ENCODE measurements at regions not wholly inside any gene's neighbourhood (a gene's known extent, or its start where the extent isn't known, plus 50 kb on each side); places are given as distances from the start of the nearest gene placed in this dataset.
A peak's percentile ranks its signal among the peaks of the same experiment; 100 is the strongest.

DNA sequence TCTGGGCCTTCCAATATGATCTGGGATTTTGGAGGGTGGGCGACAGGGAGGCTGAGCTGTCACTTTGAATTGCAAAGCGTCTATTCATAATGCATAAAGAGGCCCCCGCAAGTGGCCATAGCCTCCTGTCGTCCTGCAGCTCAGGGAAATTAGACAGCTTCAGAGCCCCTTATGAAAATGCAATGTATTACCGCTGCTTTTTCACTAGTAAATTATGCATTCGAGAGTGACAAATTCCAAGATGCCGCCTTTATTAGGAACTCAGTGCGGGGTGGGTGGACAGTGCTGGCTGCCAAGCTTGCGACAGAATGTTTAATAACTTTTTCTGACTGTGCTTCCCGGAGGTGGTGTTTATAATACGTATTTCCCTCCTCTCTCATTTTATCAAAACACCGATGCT lies 168.5 kb downstream of the DHX35 start:
- DNase-seq (ENCODE audit: low spot score in 2 of 2) (no peak), FAIRE-seq (no peak)

DNA sequence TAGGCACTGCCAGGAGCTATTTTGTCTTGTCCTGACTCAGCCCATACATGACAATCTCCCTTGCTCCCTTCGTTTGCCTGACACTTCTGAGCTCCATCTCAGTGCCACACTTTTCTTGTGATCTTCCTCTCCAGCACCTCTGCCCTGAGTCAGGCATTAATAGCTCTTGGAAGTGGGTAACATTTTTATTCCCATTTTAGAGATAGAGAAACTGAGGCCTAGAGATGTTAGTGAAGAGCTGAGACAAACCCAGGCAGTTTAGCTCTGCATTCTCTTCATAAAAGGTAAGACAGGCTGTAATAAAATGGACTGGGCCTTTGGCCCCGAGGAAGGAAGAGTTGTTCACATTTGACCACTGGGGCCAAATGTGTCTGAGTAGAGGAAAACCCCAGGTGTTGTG lies 167.4 kb downstream of the DHX35 start:
- FAIRE-seq (no peak), DNase-seq (ENCODE audit: low spot score in 2 of 2) (no peak)

DNA sequence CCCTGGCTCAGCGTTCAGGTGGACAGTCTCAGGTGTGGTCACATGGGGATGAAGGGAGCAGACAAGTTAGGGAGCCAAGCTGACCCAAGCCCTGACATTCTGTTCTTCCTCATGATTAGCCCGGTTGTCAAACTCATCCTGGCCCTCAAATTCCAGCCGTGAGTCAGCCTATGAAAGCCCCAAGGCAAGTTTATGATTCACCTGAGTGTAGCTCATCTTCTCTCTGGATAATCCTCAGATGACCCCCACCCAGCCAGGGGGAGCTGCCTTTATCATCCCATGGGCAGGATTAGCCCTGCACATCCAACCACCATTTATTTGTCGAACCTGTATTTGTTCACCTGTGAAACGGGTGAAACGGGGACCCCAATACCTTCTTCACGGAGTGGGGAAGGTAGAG lies 161.9 kb downstream of the DHX35 start:
- FAIRE-seq (no peak), DNase-seq (ENCODE audit: low spot score in 2 of 2) (no peak)

DNA sequence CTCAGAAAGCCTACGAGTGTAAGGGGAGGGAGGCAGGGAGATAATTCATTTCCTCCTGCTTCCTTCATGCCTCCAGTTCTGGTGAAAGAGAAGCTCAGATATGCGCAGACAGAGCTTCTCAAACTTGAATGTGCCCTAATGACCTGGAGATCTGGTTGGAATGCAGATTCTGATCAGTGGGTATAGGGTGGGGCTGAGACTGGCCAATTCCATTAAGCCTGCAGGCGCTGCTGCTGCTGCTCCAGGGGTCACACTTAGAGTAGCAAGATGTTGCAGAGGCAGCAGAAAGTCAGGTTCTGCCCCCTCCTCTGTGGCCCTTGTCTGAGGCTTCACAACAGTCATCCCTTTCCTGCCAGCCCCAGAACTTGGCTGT lies 161.0 kb downstream of the DHX35 start:
- DNase-seq (ENCODE audit: low spot score in 2 of 2) (no peak), FAIRE-seq (no peak)

DNA sequence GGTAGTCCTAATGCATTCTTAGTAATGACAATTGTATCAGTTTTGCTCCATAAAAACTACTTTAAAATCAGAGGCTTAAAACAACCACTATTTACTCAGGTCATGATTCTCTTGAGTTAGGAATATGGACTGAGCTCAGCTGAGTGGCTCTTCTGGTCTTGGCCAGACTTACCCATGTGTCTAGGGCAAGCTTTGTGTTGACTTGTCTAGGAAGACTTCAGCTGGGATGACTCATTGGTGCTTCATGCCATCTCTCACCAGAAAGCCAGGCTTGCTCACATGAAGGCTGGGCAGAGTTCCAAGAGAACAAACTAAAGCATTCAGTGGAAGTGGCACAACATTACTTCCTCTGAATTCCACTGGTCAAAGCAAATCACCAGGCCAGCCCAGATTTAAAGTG lies 155.3 kb downstream of the DHX35 start:
- DNase-seq (ENCODE audit: low spot score in 2 of 2), result no peak
- no peak for FAIRE-seq

DNA sequence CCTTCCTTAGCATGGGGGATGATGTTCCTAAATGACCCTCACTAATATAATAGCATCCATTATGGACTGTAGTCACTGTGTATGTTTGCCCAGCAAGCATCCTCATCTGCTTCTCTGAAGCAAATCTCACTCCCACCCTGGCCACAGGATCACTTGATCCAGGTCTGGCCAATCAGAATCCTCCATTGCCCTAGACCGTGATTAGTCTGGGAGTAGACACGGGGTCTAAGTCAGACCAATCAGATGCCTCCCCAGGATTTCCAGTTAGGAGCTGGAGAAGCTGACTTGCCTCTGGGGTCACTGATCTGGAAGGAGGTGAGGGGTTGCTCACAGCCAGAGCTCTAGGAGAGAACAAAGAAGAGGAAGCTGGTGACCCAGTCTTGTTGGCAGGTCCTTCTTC lies 153.9 kb downstream of the DHX35 start:
- no peak for FAIRE-seq
- no peak for DNase-seq (ENCODE audit: low spot score in 2 of 2)

DNA sequence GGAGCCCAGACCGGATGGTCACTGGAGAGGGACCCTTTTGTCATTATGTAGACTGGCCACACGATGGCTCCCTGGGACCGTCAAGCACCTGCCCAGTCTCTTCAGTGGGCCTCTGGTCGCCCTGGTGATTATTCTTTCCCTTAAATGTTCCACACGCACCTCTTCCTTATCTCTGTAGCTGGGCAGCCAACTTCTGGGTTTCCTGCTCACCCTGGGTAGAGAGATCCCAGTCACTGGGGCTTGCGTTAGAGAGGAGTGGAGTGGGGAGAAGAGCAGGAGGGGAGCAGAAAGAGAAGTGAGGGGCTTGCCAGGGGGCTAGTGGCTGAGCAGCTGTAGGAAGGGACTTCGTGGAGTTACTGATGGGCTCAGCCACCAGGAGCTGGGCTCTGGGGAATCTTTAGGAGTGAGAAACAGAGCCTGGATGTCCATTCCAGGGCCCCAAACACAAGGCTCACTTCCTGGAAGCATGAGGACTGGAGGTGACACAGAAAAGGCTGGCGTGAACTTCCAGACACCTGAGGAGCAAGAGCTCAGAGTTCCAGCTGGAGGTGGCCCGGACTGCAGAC lies 150.1 kb downstream of the DHX35 start:
- peak; percentile 42 to 74 for DNase-seq (ENCODE audit: low spot score in 2 of 2)
- FAIRE-seq, result no peak

DNA sequence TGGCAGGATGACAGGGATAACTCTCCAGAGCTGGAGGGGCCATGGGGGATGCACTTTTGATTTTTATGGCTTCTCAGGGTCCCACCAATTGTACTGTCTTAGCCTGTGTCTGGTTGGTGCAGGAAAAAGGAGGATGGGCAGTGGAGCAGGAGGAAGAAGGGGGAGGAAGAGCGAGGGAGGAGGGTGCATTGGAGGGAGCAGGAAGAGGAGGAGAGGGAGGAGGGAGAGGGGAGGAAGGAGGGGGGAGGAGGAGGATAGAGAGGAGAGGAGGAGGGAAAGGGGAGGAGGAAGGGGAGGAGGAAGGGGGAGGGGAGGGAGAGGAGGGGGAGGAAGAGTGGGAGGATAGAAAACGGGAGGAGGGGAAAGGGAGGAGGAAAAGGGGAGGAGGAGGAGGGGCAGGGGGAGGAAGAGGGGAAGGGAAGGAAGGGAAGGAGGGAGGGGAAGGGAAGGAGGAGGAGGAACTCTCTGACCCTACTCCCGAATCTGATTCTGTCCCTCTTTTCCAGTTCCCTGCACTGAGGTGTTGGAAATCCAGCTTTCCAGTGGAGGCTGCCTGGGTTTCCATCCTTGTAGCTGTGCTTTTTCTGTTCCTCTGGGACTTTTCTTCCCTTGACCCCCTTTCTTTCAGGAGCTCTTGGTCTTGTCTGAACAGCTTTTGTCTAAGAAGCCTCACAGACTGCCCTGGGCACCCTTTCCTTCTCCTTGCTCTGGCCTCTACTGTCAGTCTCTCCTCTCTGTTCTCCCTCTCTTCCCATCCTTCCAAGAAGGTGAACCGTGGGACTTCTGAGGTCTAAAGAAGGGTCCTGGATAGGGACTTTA lies 149.4 kb downstream of the DHX35 start:
- no peak for FAIRE-seq
- no peak for DNase-seq (ENCODE audit: low spot score in 2 of 2)

DNA sequence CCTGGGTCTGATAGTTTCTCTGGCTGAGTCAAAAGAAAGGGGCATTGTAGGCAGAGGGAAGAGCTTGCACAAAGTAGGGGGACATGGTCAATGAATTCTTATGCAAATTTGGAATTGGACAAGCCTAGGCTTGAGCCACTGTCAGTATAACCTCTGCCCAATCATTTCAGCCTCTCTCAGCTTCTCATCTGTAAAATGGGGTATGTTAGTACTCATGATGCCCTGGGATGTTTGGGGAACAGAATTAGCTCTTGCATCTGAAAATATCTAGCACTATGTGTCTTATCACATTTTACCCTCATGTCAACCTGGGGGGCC lies 148.6 kb downstream of the DHX35 start:
- FAIRE-seq, result no peak

DNA sequence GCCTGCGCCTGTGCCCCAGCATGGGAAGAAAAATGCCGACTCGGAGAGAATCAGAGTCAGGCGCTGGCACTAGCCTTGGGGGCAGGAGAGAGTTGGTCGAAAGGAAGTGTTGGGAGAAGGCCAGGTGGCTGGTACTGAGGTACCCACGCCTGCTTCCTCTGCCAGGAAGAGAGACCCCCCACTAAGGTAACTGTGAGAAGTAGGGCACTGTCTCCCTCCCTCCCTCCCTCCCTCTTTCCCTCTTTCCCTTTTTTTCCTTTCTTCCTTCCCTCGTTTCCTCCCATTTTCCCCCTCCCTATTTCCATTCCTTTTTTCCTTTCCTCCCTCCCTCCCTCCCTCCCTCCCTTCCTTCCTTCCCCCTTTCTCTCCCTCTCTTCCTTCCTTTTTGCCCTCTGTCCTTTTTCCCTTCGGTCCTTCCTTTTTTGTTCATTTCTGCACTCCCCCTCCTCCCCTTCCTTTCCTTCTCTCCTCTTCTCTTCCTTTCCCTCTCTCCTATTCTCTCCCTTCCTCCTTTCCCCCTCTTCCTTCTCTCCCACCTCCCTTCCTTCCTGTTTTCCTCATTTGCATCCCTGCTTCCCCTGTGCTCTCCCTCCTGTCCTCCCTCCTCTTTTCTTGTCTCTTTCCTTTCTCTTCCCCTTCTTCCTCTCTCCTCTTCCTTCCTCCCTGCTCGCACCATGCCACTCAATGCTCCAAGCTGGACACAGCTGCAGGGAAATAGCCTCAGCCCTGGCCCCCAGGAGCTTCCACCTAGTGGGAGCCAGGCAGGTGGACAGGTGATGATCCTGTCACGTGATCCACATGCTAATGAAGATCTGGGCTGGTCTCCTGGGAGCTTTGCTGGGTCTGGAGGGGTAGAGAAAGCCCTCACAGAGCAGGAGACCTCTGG lies 148.0 kb downstream of the DHX35 start:
- FAIRE-seq (no peak), DNase-seq (ENCODE audit: low spot score in 2 of 2) (no peak)

More for the DNA sequence above, 148.6 kb downstream of the DHX35 start:
- no peak for DNase-seq (ENCODE audit: low spot score in 2 of 2)

DNA sequence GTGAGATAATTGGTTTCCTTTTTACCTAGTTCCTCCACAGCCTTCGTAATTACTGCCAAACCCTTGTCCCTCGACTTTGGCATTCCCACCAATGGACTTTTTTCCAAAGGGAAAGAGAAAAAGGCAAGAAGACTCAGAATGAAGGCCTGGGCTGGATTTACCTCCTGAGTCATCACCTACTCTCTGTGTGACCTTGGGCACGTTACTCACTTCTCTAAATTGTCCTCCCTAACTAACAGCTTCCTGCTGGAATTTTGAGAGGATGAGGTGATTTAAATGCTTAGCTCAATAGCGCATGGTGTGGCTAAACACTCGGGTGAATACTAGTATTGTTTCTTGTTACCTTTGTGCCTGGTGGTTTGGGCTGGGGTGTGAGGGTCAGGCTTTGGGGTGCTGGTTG lies 146.6 kb downstream of the DHX35 start:
- DNase-seq (ENCODE audit: low spot score in 2 of 2) (no peak), FAIRE-seq (no peak)

DNA sequence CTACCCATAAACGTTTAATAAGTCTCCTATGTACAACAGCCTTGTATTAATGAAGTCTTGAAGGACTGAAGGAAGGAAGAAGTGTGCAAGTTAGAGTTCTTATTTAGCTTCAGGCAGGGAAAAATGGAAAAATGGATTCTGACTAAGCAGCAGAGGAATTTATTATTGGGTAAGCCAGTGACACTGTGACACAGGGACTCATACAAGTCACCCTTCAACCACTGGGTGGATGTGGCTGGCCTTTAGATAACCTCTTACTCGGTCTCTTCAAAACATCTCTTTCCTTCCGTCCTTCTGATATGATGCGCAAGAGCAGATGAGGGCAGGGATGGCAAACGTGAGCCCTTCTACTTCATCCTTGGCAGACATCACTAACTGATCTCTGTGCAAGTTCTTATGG lies 145.6 kb downstream of the DHX35 start:
- FAIRE-seq, result no peak
- no peak for DNase-seq (ENCODE audit: low spot score in 2 of 2)

DNA sequence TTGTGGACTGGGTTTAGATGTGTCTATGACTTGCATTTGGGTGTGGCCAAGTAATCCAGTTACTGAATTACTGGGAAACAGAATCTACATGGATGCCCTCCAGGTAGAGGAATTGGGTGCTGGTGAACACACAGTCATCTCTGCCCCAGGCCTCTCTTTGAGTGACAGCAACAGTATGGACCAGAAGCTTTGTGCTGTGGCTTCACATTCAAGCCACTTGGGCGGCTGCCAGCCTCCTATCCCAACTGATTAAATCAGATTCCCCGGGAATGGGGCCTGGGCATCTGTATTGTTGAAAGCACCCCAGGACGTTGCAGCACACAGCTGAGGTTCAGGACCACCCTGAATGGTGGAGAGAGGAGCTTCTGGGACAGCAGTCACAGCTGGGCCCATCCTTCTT lies 144.6 kb downstream of the DHX35 start:
- no peak for DNase-seq (ENCODE audit: low spot score in 2 of 2)
- no peak for FAIRE-seq

DNA sequence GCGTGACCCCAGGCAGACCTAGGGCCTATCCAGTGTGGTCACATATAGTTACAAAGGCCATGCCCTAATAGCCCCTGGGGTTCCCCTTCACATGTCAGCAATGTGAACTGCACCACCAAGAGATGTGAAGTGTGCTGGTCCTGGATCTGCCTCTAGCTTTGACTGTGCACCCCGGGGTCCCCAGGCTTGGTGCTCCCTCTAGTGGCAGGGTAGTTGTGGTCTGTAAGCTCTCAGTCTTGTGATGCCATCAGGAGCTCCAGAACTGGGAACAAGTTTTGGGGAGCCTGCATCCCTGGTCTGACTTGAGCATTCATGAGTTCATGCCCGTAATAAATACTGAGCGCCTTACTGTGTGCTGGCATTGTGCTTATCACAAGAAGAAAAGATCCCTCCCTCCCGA lies 143.4 kb downstream of the DHX35 start:
- no peak for DNase-seq (ENCODE audit: low spot score in 2 of 2)
- no peak for FAIRE-seq

DNA sequence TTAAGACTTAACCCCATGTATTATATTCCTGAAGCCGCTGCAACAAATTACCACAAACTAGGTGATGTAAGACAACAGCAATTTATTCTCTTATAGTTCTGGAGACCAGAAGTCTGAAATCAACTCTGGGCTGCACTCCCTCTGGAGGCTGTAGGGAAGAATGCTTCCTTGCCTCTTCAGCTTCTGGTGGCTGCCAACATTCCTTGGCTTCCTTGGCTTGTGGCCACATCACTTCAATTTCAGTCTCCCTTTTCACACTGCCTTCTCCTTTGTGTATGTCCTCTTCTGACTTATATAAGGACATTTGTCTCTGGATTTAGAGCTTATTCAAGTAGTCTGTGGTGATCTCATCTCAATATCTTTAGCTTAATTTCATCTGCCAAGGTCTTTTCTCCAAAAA lies 141.6 kb downstream of the DHX35 start:
- DNase-seq (ENCODE audit: low spot score in 2 of 2) (no peak), FAIRE-seq (no peak)

DNA sequence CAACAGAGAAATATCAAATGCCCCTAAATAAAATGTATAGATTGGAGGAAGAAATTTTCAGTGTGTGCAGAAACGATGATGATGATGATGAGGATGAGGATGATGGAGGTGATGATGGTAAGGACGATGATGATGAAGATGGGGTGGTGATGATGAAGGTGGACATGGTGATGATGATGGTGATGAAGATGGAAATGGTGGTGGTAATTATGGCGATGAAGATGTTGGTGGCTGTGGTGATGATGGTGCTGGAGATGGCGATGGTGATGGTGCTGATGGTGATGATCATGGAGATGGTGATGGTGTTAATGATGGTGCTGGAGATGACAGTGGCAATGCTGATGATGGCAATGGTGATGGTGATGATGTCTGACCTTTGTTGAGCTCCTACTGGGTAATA lies 141.2 kb downstream of the DHX35 start:
- FAIRE-seq (no peak), DNase-seq (ENCODE audit: low spot score in 2 of 2) (no peak)

DNA sequence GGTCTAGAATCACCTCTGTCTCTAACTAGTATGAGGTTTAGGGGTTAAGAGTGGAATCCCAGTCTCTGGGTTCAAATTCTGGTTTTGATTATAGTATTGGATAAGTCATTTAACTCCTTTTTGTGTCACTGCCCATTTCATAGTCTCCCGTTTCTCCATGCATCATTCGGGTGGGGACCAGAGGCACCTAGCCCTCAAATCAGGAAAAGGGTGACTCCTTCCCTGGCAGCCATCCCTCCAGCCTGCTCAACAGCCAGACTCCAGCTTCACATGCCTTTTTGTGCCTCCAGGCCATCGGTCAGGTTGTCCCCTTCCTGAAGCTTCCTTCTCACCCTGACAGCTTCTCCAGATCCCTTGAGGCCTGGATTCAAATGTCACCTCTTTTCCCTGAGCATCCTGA lies 139.8 kb downstream of the DHX35 start:
- DNase-seq (ENCODE audit: low spot score in 2 of 2) (no peak), FAIRE-seq (no peak)

DNA sequence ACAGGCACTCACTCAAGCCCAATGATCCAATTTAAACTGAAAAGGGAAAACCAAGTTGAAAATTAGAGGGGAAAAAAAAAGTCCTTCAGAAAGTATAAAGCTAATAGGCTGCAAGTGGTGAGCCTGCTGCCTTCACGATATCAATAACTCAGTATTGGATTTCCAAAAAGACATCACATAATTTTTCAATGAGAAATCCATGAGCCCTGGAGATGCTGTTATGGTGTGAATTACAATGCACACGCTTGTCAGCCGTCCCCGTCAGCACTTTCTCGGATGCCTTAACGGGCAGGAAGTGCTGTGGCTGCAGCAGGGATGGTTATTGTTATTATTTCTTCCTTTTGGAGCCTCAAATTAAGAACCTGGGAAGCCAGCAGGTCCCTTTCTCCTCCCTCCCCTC lies 138.5 kb downstream of the DHX35 start:
- DNase-seq (ENCODE audit: low spot score in 2 of 2), result no peak
- no peak for FAIRE-seq

DNA sequence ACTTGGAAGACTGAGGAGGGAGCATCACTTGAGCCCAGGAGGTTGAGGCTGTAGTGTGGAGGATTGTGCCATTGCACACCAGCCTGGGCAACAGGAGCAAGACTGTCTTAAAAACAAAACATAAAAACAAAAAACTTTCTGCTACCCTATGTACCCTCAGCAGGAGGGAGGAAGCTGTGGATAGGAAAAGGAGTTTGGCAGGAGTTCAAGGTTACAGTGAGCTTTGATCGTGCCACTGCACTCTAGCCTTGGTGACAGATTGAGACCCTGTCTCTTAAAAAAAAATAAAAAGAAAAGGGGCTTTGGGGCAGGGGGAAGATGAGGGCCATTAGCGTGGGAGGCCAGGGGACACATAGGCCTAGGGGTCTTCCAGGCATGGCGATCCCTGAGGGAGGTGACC lies 135.7 kb downstream of the DHX35 start:
- FAIRE-seq (no peak), DNase-seq (ENCODE audit: low spot score in 2 of 2) (no peak)

DNA sequence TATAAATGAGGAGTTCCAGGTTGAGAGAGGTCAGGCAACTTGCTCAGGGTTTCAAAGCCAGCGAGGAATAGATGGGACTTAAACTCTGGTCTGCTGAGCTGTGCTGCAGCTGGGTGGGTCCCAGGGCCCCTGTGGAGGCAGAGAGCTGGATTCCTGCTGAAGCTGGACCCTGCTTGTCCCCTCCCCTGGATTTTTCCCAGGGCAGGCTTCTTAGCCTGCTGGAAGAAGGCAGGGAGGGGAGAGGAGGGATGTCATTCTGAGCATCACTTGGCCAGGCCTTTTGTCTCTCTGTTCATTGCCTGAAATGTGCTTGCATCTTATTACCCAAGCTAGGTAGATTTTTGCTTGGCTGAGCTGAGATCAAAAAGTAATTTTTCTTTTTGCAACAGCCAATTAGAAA lies 133.7 kb downstream of the DHX35 start:
- no peak for DNase-seq (ENCODE audit: low spot score in 2 of 2)
- no peak for FAIRE-seq

DNA sequence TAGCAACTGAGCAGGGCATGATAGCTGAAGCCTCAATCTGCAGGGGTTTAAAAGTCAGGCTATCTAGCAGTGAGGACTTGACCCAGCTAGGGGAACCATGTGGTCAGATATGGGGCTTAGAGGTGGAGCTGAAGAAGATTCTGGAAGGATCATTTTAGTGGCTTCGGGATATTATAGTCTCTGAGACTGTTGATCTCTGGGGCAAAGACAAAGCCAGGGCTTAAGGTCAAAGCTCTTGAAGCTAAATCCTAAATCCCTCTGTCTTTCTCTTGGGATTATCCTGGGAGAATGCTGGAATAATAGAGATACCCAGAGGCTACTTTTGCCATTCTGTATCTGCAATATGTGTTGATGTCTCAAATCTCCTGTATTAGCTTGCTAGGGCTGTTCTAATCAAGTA lies 132.2 kb downstream of the DHX35 start:
- FAIRE-seq, result no peak
- DNase-seq (ENCODE audit: low spot score in 2 of 2), result no peak
